Type B pancreatic cell (in vitro differentiated cells): ENCODE measurements at regions not wholly inside any gene's neighbourhood (a gene's known extent, or its start where the extent isn't known, plus 50 kb on each side); places are given as distances from the start of the nearest gene placed in this dataset.
A peak's percentile ranks its signal among the peaks of the same experiment; 100 is the strongest.

Source experiments
- DNase-seq: peaks from one replicate; pipeline ENCODE4 v3.0.0; 2021; ENCODE audit warnings: mixed read lengths; ENCODE audit not compliant: unreplicated experiment; ENCODE audit errors: extremely low spot score
- H3K27ac Mint-ChIP-seq: 2 replicates; pipeline ENCODE4 v1.8.0; 2021; ENCODE audit warnings: mild to moderate bottlenecking, mixed read lengths
- H3K27me3 Mint-ChIP-seq: 2 replicates; pipeline ENCODE4 v1.8.0; 2021; ENCODE audit warnings: mixed read lengths
- H3K36me3 Mint-ChIP-seq: 2 replicates; pipeline ENCODE4 v1.8.0; 2021; ENCODE audit warnings: mixed read lengths
- H3K4me1 Mint-ChIP-seq: one replicate; pipeline ENCODE4 v1.8.0; 2021; ENCODE audit warnings: mixed read lengths; ENCODE audit not compliant: unreplicated experiment
- H3K4me3 Mint-ChIP-seq: 2 replicates; pipeline ENCODE4 v1.8.0; 2021; ENCODE audit warnings: mild to moderate bottlenecking, mixed read lengths
- H3K9me3 Mint-ChIP-seq: 2 replicates; pipeline ENCODE4 v1.8.0; 2021; ENCODE audit warnings: mixed read lengths
- CTCF ChIP-seq: fragments of 200-600 bp; sonication (generic); conservative IDR thresholded peaks from 2 replicates; pipeline ENCODE4 v1.5.0; 2021; ENCODE audit warnings: antibody characterized with exemption, mild to moderate bottlenecking

- no peak for DNase-seq
- no peak overlapping the region for H3K27ac Mint-ChIP-seq
- no peaks in the 10 kb centered on the region for H3K9me3 Mint-ChIP-seq
- H3K27me3 Mint-ChIP-seq, result no peaks in the 10 kb centered on the region
- TF ChIP-seq CTCF, result no peak
- no peak overlapping the region for H3K4me3 Mint-ChIP-seq
- H3K36me3 Mint-ChIP-seq, result no peaks in the 10 kb centered on the region
- H3K4me1 Mint-ChIP-seq, result no peaks in the 10 kb centered on the region
Measured at GRCh38 chr4:134773497-134774000, 572.0 kb upstream of the PABPC4L start.

- H3K36me3 Mint-ChIP-seq, result no peaks in the 10 kb centered on the region
- H3K4me3 Mint-ChIP-seq, result no peak overlapping the region
- DNase-seq, result no peak
- H3K27ac Mint-ChIP-seq, result no peak overlapping the region
- no peaks in the 10 kb centered on the region for H3K4me1 Mint-ChIP-seq
- no peaks in the 10 kb centered on the region for H3K9me3 Mint-ChIP-seq
- no peaks in the 10 kb centered on the region for H3K27me3 Mint-ChIP-seq
- TF ChIP-seq CTCF, result peak; percentile 44
Measured at GRCh38 chr4:134762053-134762452, 560.5 kb upstream of the PABPC4L start.

- Mint-ChIP-seq H3K36me3 (no peaks in the 10 kb centered on the region), H3K27ac (no peak overlapping the region), H3K4me1 (peaks cover 5% of the 10 kb centered on the region), H3K9me3 (no peaks in the 10 kb centered on the region), H3K4me3 (no peak overlapping the region), H3K27me3 (no peaks in the 10 kb centered on the region)
- TF ChIP-seq CTCF, result no peak
- DNase-seq, result no peak
Measured at GRCh38 chr4:134756421-134756820, 554.8 kb upstream of the PABPC4L start.

GRCh38 chr4:134754301-134755019 is 552.9 kb upstream of the PABPC4L start:
- Mint-ChIP-seq H3K27me3 (no peaks in the 10 kb centered on the region), H3K4me3 (no peak overlapping the region), H3K27ac (no peak overlapping the region), H3K9me3 (no peaks in the 10 kb centered on the region), H3K4me1 (peaks cover 5% of the 10 kb centered on the region), H3K36me3 (no peaks in the 10 kb centered on the region)
- no peak for DNase-seq
- TF ChIP-seq CTCF, result no peak

GRCh38 chr4:134753390-134753789 is 551.8 kb upstream of the PABPC4L start:
- H3K4me1 Mint-ChIP-seq, result peaks cover 5% of the 10 kb centered on the region
- no peak for TF ChIP-seq CTCF
- no peak overlapping the region for H3K4me3 Mint-ChIP-seq
- H3K9me3 Mint-ChIP-seq, result no peaks in the 10 kb centered on the region
- no peaks in the 10 kb centered on the region for H3K27me3 Mint-ChIP-seq
- no peak for DNase-seq
- H3K36me3 Mint-ChIP-seq, result no peaks in the 10 kb centered on the region
- no peak overlapping the region for H3K27ac Mint-ChIP-seq
